Fibroblast of the aortic adventitia (primary cell): ENCODE measurements at regions not wholly inside any gene's neighbourhood (a gene's known extent, or its start where the extent isn't known, plus 50 kb on each side); places are given as distances from the start of the nearest gene placed in this dataset.

Source experiments
- DNase-seq: peaks from one replicate; pipeline ENCODE4 v3.0.0-alpha.2; 2010; ENCODE audit warnings: low read depth
- H3K4me3 ChIP-seq: 2 replicates; pipeline ENCODE4 v1.5.1; 2011; ENCODE audit warnings: low read depth, mild to moderate bottlenecking, control low read depth, low read length, moderate library complexity
- CTCF ChIP-seq: IDR thresholded peaks from 2 replicates; pipeline ENCODE4 v1.5.1; 2011; ENCODE audit warnings: mild to moderate bottlenecking, low read length, control low read depth, inconsistent platforms; ENCODE audit not compliant: insufficient read depth

DNA sequence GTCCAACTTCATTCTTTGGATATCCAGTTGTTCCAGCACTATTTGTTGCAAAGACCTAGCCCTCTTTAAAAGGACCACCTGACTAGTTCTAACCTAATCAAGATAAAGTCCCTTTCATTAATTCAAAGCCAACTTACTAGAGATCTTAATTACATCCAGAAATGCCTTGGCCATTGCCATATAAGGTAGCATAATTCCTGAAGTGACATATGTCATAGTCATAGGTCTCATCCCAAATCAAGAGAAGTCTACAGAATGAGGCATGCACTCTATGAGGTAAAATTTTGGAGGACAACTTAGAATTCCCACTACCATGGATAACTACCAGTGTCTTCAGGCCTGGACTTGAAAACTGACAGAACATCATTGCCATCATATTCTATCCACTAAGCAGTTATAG is 420.4 kb upstream of the ID4 start:
- TF ChIP-seq CTCF = no peak
- no peak overlapping the region for H3K4me3 ChIP-seq
- no peak for DNase-seq

- DNase-seq = peak; percentile 23
Observed at GRCh38 chr6:19417713-19418112, 419.5 kb upstream of the ID4 start.

DNA sequence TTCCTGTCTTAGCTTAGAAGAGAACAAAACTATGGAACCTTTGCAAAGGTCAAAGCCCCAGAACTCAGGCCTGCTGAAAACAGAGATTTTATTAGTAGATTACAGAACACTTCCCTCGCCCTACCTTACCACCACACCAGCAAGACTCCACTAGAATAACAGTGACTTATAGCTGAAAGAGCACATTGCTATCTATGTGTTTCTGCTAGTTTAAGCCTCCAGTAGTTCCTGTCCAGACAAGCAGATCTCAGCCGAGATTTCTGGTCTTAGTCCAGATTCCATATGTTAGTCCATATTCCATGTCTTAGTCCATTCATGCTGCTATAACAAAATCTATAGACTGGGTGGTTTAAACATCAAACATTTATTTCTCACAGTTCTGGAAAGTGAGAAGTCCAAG is 412.3 kb upstream of the ID4 start:
- H3K4me3 ChIP-seq = no peak overlapping the region
- TF ChIP-seq CTCF = no peak

More at GRCh38 chr6:19417713-19418112, 419.5 kb upstream of the ID4 start:
- H3K4me3 ChIP-seq = no peak overlapping the region
- TF ChIP-seq CTCF = no peak

GRCh38 chr6:19427548-19427947 is 409.6 kb upstream of the ID4 start:
- no peak for DNase-seq
- H3K4me3 ChIP-seq = no peak overlapping the region
- no peak for TF ChIP-seq CTCF

More for the DNA sequence above, 412.3 kb upstream of the ID4 start:
- no peak for DNase-seq

DNA sequence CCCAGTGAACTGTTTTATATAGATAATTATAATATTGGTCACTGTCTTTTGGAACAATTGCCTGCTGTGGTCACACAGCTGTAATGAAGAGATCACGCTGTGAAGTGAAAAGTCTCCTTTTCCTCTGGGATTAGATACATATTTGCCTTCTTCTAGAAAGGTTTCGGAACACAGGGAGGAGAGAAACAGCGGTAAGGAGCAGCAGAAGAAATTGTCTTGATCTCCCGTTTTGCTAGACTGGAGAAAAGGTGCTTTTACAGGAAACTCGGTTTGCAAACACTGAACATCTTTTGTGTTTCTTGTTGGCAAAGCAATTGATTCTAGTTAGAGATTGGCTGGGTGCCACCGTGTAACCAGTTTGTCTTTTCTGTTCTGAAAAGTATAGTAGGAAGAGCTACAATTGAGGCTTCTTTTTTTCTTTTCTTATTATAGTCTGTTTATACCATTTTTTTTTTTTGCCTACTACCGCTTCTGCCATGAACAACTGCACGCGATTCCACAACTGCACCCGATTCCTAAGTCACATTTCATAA is 404.1 kb upstream of the ID4 start:
- no peak for TF ChIP-seq CTCF
- no peak overlapping the region for H3K4me3 ChIP-seq
- DNase-seq = no peak

GRCh38 chr6:19434065-19434464 is 403.1 kb upstream of the ID4 start:
- H3K4me3 ChIP-seq = no peak overlapping the region
- no peak for DNase-seq
- no peak for TF ChIP-seq CTCF

- no peak overlapping the region for H3K4me3 ChIP-seq
- TF ChIP-seq CTCF = no peak
- DNase-seq = no peak
Observed at GRCh38 chr6:19435755-19436154, 401.4 kb upstream of the ID4 start.
